GM13977 (cell line): ENCODE measurements at regions not wholly inside any gene's neighbourhood (a gene's known extent, or its start where the extent isn't known, plus 50 kb on each side); places are given as distances from the start of the nearest gene placed in this dataset.

Experiments
- DNase-seq: peaks from one replicate; pipeline ENCODE4 v3.0.0; 2012; ENCODE audit warnings: low spot score
- in situ Hi-C: fragments of 300-500 bp; cut with MboI; formaldehyde crosslinking; loops from one replicate; pipeline ENCODE4 v1.12.0; 2022; ENCODE audit warnings: low sequenced_read_pairs, low pct_unique_long_range_greater_than_20kb, mixed read lengths, inconsistent platforms; ENCODE audit not compliant: unreplicated experiment
- TF ChIP-seq, protein P1 (sequence below): IDR thresholded peaks from 2 replicates; pipeline ENCODE4 v1.5.1; 2012; ENCODE audit warnings: mild to moderate bottlenecking, control low read depth; ENCODE audit not compliant: insufficient read depth; ENCODE audit errors: extremely low read depth, missing control alignments

DNA sequence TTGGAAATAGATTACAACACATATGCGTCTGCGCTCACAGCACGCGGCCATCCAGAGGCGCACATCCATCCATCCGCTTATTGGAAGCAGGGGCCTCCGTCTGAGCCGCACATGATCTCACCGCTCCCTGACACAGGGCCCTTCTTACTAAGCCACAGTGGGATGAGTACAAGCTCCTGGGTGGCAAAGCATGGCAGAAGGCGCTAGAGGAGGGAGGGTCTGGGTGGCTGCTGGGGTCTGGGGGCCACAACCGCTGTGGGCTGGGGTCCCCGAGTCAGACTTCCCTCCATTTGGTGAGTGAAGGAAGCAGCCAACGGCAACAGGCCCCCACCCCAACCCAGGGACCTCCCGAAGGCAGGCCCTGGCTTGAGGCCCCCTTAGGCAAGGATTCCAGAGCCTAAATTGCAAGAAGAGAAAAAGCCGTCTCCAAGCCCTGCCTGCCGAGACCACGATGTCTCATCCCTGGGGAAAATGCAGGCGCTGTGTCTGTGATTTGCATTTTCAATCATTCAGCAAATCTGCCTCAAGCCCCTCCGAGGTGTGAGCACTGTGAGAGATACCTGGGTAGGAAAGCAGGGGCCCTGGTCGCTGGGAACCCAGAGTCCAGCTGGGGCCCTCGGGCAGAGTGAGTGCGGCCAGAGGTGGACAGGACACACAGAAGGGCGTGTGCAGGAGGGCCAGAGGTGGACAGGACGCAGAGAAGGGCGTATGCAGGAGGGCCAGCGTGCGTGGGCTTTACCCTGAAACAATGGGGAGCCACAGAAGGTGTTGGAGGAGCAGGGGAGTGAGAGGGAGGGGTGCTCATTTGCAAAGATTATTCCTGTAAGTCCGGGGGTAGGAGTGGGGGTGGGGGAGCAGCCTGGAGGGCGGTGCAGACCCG, 135.7 kb downstream of the OLFM1 start:
- in situ Hi-C loops: no loop called here
- no peak for DNase-seq
- TF ChIP-seq, protein P1, sequence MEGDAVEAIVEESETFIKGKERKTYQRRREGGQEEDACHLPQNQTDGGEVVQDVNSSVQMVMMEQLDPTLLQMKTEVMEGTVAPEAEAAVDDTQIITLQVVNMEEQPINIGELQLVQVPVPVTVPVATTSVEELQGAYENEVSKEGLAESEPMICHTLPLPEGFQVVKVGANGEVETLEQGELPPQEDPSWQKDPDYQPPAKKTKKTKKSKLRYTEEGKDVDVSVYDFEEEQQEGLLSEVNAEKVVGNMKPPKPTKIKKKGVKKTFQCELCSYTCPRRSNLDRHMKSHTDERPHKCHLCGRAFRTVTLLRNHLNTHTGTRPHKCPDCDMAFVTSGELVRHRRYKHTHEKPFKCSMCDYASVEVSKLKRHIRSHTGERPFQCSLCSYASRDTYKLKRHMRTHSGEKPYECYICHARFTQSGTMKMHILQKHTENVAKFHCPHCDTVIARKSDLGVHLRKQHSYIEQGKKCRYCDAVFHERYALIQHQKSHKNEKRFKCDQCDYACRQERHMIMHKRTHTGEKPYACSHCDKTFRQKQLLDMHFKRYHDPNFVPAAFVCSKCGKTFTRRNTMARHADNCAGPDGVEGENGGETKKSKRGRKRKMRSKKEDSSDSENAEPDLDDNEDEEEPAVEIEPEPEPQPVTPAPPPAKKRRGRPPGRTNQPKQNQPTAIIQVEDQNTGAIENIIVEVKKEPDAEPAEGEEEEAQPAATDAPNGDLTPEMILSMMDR: no peak

DNA sequence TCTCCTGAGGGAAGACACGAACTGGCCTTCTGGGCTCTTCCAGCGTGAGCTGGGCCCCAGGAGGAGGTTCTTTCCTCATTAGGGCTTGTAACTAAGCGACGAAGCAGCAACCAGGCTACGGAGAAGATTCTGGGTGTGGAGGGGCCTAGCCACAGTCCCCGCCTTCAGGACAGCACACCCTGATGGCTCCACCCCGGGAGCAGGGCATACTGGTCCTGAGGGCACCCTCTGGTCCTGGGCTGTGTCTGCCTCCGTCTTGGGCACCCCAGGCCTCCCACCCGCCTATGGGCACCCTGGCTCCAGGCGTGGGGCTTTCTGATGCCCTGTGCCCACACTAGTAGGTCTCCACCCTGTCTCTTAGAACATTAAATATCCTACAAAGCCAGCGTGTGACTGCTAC, 136.4 kb downstream of the OLFM1 start:
- no peak for DNase-seq
- in situ Hi-C loops: no loop called here
- TF ChIP-seq, protein P1: no peak

DNA sequence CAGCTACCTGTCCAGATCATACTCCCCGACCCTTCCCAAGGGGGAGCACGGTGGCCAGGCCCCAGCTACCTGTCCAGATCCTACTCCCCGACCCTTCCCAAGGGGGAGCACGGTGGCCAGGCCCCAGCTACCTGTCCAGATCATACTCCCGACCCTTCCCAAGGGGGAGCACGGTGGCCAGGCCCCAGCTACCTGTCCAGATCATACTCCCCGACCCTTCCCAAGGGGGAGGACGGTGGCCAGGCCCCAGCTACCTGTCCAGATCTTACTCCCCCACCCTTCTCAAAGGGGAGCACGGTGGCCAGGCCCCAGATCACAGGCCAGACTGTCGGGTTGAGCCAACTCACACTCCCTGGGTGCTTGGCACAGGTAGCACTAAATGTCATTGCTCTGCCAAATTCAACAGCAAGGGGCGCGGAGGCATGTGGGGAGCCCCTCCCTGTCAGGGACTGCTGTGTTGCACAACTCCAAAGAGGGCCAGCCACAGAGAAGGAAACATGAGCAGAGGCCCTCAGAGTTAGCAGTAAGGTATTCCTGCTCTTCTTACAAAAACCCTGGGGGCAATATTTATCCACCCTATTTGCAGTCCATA, 136.9 kb downstream of the OLFM1 start:
- in situ Hi-C loops: no loop called here
- TF ChIP-seq, protein P1: no peak
- no peak for DNase-seq

DNA sequence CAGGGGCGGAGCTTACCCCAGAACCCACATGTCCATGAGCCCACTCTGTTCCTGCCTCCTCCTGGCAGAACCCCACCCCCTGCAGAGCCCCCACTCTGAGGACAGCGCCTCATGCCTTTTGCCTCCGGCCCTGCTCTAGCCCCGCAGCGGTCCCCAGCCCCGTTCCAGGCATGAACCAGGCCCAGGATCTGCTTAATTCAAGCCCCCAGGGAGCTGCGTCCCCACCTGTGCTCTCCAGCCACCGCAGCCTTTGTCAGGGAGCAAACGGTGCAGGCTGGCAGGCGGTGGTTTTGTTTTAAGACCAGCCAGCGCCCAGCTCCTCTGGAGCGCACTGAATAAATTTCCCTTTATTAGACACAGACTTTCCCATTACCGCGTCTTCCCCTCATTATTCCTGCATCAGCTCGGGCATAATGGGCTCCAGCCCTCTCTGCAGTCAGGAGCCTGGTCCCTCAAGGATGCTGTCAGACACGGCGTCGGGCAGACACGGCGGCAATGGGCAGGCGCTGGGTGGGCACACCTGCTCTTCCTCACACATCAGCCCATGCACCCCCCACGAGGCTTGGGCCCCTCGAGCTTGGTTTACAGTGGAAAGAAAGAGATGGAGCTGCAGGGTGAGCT, 137.6 kb downstream of the OLFM1 start:
- in situ Hi-C loops: no loop called here
- TF ChIP-seq, protein P1: no peak
- no peak for DNase-seq

DNA sequence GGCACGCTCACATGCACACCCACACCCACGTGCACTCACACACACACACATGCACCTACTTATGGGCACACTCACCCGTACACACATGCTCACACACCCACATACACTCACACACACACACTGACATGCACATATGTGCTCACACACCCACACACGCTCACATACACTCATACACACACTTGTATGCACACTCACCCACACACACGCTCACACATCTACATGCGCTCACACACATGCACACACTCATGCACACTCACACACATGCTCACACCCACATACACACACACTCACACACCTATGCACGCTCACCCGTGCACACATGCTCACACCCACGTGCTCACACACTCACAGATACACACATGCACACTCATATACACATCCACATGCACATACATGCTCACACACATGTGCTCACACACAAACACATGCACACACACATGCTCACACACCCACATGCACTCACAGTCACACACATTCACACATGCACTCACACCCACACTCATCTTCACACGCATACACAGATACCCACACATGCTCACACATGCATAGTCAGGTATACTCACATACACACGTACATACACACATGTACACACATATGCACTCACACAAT, 138.3 kb downstream of the OLFM1 start:
- DNase-seq: no peak
- in situ Hi-C loops: no loop called here
- TF ChIP-seq, protein P1: no peak

DNA sequence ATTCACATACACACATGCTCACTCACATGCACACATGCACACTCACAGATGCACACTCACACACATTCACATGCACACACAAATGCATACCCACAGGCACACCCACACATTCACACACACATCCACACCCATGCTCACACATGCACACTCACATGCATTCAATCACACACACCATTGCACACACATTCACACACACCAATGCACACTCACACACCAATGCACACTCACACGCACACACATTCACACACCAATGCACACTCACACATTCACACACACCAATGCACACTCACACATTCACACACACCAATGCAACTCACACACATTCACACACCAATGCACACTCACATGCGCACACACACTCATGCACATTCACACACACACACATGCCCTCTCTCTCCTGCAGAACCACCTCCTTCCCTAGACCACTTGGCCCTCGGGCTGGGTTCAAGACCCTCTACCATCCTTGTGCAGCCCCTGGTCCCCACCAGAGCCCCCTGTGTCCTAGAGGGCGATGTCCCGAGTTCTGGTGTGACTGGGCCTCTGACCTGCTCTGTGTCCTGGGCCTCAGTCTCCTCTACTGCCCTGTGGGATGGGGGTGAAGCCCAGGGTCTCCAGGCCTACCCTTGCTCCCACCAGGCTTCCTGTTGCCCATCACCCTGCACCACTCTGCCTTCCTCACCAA, 139.0 kb downstream of the OLFM1 start:
- in situ Hi-C loops: no loop called here
- TF ChIP-seq, protein P1: no peak
- no peak for DNase-seq
